Activated CD4-positive, alpha-beta T cell treated with anti-CD3 and anti-CD28 coated beads, Interleukin-2, amount 10 ng/mL, durations not matched to agents 7 days and 5 days (primary cell): ENCODE measurements at regions not wholly inside any gene's neighbourhood (a gene's known extent, or its start where the extent isn't known, plus 50 kb on each side); places are given as distances from the start of the nearest gene placed in this dataset.
A peak's percentile ranks its signal among the peaks of the same experiment; 100 is the strongest.

Experiments used
- CTCF ChIA-PET: fragments of 350-600 bp; sonication (Branson Sonifier 250); formaldehyde crosslinking; loops from one replicate; lab custom pipeline; 2021; ENCODE audit warnings: antibody characterized with exemption; lab: Charles Lee
- POLR2A ChIA-PET: fragments of 350-600 bp; sonication (Branson Sonifier 250); formaldehyde crosslinking; loops from one replicate; lab custom pipeline; 2021; ENCODE audit warnings: antibody characterized with exemption; lab: Charles Lee
- DNase-seq: peaks from one replicate; pipeline ENCODE4 v3.0.0-alpha.2; 2020
- H3K27ac Mint-ChIP-seq: one replicate; pipeline ENCODE4 v1.8.0; 2021; ENCODE audit warnings: mild to moderate bottlenecking, moderate library complexity, mixed read lengths
- H3K27me3 Mint-ChIP-seq: one replicate; pipeline ENCODE4 v1.8.0; 2021; ENCODE audit warnings: mixed read lengths
- H3K36me3 Mint-ChIP-seq: one replicate; pipeline ENCODE4 v1.8.0; 2021; ENCODE audit warnings: low read depth, mixed read lengths
- H3K4me1 Mint-ChIP-seq: one replicate; pipeline ENCODE4 v1.8.0; 2021; ENCODE audit warnings: mixed read lengths
- H3K4me3 Mint-ChIP-seq: one replicate; pipeline ENCODE4 v1.8.0; 2021; ENCODE audit warnings: mild to moderate bottlenecking, moderate library complexity, mixed read lengths
- H3K9me3 Mint-ChIP-seq: one replicate; pipeline ENCODE4 v1.8.0; 2021; ENCODE audit warnings: mixed read lengths

DNA sequence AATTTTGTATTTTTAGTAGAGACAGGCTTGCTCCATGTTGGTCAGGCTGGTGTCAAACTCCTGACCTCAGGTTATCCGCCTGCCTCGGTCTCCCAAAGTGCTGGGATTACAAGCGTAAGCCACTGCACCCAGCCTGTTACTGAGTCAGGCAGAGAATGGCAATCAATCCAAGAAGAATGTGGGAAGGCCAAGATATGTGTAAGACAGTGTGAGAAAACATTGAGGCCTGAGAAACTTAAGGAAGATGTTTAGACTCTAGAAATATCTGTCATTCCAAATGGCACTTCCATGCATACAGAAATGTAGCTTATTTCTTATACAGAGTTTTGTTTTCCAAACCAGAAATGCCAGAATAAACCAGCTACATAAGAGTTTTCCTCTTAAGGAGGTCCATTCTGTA lies 248.5 kb downstream of the ETS1 start:
- POLR2A ChIA-PET: no interaction called here
- H3K27me3 Mint-ChIP-seq: no peaks in the 10 kb centered on the region
- H3K9me3 Mint-ChIP-seq: peaks cover 2% of the 10 kb centered on the region
- H3K36me3 Mint-ChIP-seq: peaks cover 17% of the 10 kb centered on the region
- H3K27ac Mint-ChIP-seq: no peak overlapping the region
- CTCF ChIA-PET: interaction anchor here (0.6 to 14.3 kb wide), 3 partner anchors 16 to 283 kb away, joined by 3 to 132 read pairs (median 3); no protein-coding TSS in a partner anchor
- DNase-seq: no peak
- peaks cover 71% of the 10 kb centered on the region for H3K4me1 Mint-ChIP-seq
- no peak overlapping the region for H3K4me3 Mint-ChIP-seq

DNA sequence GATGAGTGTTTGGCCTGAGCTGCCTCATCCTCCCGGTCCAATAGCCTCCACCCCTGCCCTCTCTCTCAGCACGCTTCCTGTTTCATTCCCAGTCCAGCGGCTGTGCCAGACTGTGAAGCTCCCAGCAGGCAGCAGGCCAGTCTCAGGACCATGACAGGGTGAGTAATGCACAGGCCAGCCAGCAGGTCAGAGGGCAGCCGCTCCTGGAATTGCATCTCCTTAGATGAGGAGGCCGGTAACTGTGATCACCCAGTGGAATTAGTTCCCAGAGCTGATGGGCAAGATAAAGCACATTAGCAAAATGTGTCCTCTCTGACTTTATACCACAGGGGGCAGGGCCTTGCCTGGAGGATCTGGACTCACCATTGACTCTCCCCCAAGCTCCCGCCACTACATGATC lies 251.2 kb downstream of the ETS1 start:
- H3K4me3 Mint-ChIP-seq: no peak overlapping the region
- peaks cover 7% of the 10 kb centered on the region for H3K36me3 Mint-ChIP-seq
- ChIA-PET POLR2A (no interaction called here), CTCF (interaction anchor here (0.9 to 14.3 kb wide), 6 partner anchors 14 to 140 kb away, joined by 3 to 132 read pairs (median 3); no protein-coding TSS in a partner anchor)
- H3K27ac Mint-ChIP-seq: no peak overlapping the region
- H3K9me3 Mint-ChIP-seq: peaks cover 2% of the 10 kb centered on the region
- DNase-seq: no peak
- H3K4me1 Mint-ChIP-seq: peaks cover 59% of the 10 kb centered on the region
- H3K27me3 Mint-ChIP-seq: no peaks in the 10 kb centered on the region

DNA sequence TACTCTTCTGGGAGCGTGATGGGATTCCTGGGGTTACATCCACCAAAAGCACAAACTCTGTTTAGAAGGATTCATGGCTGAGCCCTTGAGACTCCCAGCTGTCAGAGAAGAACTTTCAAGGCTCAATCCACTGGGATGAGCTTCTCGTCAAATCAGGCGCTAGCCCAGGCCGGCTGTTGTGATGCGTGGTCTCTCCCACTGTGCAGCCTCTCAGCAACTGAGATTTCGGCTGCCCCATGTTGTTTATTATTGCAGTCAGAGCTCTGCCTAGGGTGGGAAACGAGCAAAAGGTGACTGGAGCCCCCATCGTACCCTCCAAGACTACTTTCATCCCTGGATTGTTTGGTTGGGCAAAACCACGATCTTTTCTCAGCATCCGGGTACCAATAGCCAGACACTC lies 251.6 kb downstream of the ETS1 start:
- no peak for DNase-seq
- peaks cover 60% of the 10 kb centered on the region for H3K4me1 Mint-ChIP-seq
- POLR2A ChIA-PET: no interaction called here
- no peak overlapping the region for H3K27ac Mint-ChIP-seq
- H3K36me3 Mint-ChIP-seq: peaks cover 6% of the 10 kb centered on the region
- H3K27me3 Mint-ChIP-seq: no peaks in the 10 kb centered on the region
- CTCF ChIA-PET: interaction anchor here (0.9 to 14.3 kb wide), 5 partner anchors 13 to 141 kb away, joined by 3 to 132 read pairs (median 3); no protein-coding TSS in a partner anchor
- H3K4me3 Mint-ChIP-seq: no peak overlapping the region
- H3K9me3 Mint-ChIP-seq: peaks cover 2% of the 10 kb centered on the region

DNA sequence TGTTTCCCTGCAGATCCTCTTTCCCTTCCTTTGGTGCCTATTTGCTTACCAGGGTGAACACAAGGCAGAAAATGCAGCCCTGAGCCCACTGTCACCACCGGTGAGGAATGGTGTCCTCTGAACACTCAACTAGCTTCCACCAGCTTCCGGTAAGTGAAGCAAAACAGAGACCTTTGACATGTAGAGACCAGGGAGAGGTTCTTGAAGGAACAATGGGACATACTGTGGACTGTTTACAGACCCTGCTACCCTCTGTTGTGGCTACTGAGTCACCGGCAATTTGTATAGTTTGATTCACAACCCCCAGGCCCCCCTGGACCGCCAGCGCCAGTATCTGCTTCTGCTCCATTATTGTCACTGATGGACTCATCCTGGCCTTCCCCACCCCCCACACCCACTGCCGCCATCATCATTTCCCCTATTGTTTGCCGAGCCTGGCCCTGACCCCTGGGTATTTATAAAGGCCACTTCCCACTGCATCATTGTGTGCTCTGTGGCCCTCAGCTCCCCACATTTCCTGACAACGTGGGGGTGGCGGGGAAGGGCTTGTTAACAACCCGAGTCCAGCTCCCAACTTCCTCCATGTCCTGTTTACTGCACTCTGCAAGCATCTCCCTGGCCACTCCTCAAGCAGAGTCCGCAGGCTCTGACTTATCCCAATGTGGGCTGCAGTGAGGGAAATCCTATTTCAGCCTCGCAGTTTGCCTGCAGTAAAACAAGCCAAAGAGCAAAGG lies 252.9 kb downstream of the ETS1 start:
- Mint-ChIP-seq H3K36me3 (peaks cover 4% of the 10 kb centered on the region), H3K9me3 (no peaks in the 10 kb centered on the region), H3K27me3 (no peaks in the 10 kb centered on the region), H3K4me1 (peaks cover 60% of the 10 kb centered on the region), H3K4me3 (no peak overlapping the region), H3K27ac (no peak overlapping the region)
- ChIA-PET CTCF (interaction anchor here (1.0 to 14.3 kb wide), 5 partner anchors 12 to 186 kb away, joined by 3 to 132 read pairs (median 3); no protein-coding TSS in a partner anchor), POLR2A (interaction anchor here (0.5 kb wide), 1 partner anchor 166 kb away, joined by 4 read pairs; no protein-coding TSS in a partner anchor)
- DNase-seq: no peak

DNA sequence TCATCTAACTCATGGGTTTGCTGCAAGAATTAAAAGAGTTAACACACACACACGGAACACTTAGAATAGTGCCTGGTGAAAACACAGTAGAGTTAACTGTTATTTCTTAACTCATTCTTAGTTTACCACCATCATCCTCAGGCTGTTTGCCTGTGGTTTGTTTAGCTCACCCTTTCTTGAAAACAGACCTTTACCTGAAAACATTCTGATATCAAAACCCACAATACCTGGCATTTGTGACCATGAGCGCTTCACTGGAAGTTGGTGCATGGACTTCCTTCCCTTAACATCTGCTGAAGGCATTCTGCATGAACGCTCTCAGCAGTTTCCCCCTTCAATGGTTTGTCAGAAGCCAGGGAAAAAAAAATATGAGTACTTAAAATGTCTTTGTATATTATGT lies 256.0 kb downstream of the ETS1 start:
- Mint-ChIP-seq H3K4me3 (no peak overlapping the region), H3K9me3 (no peaks in the 10 kb centered on the region), H3K27ac (peak overlapping the region; percentile 92), H3K36me3 (peaks cover 8% of the 10 kb centered on the region), H3K27me3 (no peaks in the 10 kb centered on the region), H3K4me1 (peaks cover 74% of the 10 kb centered on the region)
- DNase-seq: no peak
- POLR2A ChIA-PET: no interaction called here
- CTCF ChIA-PET: interaction anchor here (1.4 kb wide), 1 partner anchor 11 kb away, joined by 4 read pairs; no protein-coding TSS in a partner anchor

DNA sequence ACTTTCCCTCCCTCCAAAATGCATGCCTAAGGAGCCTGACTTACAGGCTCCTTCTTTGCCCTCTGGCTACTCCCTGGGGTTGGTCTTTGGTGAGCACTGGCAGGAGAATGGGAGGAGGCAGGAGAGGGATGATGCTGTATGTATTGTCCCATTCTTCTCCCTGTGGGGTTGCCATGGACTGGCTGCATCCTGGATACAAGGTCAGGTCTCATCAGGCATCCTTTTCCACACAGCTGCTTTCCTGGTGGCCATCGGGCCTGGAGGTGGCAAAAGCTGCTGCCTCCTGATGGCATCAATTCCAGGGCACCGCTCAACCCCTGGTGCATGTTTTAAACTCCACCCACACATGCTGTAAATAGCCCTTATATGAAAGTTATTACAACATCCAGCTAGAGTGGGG lies 257.2 kb downstream of the ETS1 start:
- ChIA-PET POLR2A (no interaction called here), CTCF (interaction anchor here (1.0 to 1.4 kb wide), 2 partner anchors 12 to 40 kb away, joined by 3 to 4 read pairs; no protein-coding TSS in a partner anchor)
- DNase-seq: no peak
- H3K4me1 Mint-ChIP-seq: peaks cover 79% of the 10 kb centered on the region
- no peaks in the 10 kb centered on the region for H3K9me3 Mint-ChIP-seq
- no peak overlapping the region for H3K4me3 Mint-ChIP-seq
- H3K27ac Mint-ChIP-seq: peak overlapping the region; percentile 92
- no peaks in the 10 kb centered on the region for H3K27me3 Mint-ChIP-seq
- H3K36me3 Mint-ChIP-seq: peaks cover 8% of the 10 kb centered on the region

DNA sequence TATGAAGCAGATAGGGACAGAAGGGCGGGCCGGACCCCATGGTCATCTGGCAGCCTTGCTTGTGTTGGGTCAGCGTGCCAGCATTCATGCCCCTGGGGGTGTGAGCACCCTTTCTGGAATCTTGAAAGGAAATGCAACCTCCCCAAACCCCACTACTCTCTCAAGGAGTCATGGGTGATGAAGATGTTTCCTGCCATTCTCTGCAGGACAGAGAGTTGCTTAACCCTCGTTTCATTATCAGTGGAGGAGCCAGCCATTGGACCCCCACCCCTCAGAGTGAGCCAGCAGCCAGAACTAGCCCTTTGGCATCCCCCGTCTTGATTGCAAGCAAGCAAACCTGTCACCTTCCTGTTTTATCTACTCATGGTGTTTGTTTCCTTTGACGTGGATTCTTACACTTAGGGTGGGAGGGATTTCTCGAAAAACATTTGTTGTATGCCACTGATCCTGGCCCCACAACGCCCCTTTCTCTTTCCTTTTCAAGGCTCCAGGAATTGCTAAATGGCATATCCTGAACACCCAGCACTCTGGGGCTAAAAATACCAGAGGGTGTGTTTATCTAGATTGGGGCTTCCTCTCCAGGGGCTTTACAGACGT lies 258.3 kb downstream of the ETS1 start:
- no peaks in the 10 kb centered on the region for H3K27me3 Mint-ChIP-seq
- ChIA-PET POLR2A (no interaction called here), CTCF (interaction anchor here (13.5 kb wide), 1 partner anchor 11 kb away, joined by 132 read pairs; no protein-coding TSS in a partner anchor)
- peaks cover 84% of the 10 kb centered on the region for H3K4me1 Mint-ChIP-seq
- peak; percentile 42 for DNase-seq
- no peaks in the 10 kb centered on the region for H3K9me3 Mint-ChIP-seq
- peaks cover 8% of the 10 kb centered on the region for H3K36me3 Mint-ChIP-seq
- H3K27ac Mint-ChIP-seq: peak overlapping the region; percentile 92
- H3K4me3 Mint-ChIP-seq: peak overlapping the region; percentile 26

DNA sequence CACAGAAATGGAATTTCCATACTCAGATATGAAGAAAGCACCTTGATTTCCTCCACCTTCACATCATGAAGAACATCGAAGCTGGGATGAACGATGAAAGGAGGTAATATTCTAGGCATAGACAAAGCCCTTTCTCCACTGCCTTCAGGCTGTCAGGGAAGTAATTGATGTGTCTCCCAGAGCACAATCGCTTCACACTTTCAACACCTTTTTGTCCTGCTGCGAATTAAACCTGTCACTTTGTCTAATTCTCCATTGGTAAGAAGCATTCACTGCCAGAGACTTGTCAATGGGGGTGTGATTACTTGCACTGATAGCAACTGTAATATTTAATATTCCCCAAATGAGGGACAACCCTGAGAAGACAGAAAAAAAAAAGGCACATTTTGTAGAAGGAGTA lies 260.1 kb downstream of the ETS1 start:
- POLR2A ChIA-PET: interaction anchor here (0.7 to 1.0 kb wide), 2 partner anchors 33 to 37 kb away, joined by 3 read pairs; no protein-coding TSS in a partner anchor
- H3K4me3 Mint-ChIP-seq: no peak overlapping the region
- peaks cover 8% of the 10 kb centered on the region for H3K36me3 Mint-ChIP-seq
- H3K27ac Mint-ChIP-seq: peak overlapping the region; percentile 98
- no peaks in the 10 kb centered on the region for H3K9me3 Mint-ChIP-seq
- H3K27me3 Mint-ChIP-seq: no peaks in the 10 kb centered on the region
- CTCF ChIA-PET: interaction anchor here (1.3 to 13.5 kb wide), 2 partner anchors 13 to 37 kb away, joined by 6 to 132 read pairs; no protein-coding TSS in a partner anchor
- DNase-seq: no peak
- H3K4me1 Mint-ChIP-seq: peaks cover 92% of the 10 kb centered on the region

DNA sequence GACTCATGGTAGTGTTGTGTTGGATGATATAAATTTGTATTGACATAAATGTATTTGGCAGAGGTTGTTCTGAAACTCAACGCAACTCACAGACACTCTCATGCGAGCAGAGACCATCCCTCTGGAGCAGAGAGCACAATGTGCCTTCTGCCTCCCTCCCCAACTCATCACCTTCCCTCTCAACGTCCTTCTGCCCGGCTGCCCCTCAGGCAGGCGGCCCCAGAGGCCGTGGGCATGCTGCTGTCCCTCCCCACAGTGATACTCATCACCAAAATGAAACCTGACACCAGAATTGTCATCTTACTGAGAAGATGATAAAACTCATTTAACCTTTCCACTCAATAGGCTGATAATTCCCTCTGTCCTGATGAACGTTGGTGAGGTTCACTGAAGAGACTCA lies 260.6 kb downstream of the ETS1 start:
- DNase-seq: no peak
- H3K36me3 Mint-ChIP-seq: peaks cover 8% of the 10 kb centered on the region
- peaks cover 96% of the 10 kb centered on the region for H3K4me1 Mint-ChIP-seq
- H3K27ac Mint-ChIP-seq: peak overlapping the region; percentile 98
- CTCF ChIA-PET: interaction anchor here (0.9 to 13.5 kb wide), 3 partner anchors 13 to 304 kb away, joined by 4 to 132 read pairs (median 125); no protein-coding TSS in a partner anchor
- H3K27me3 Mint-ChIP-seq: no peaks in the 10 kb centered on the region
- H3K4me3 Mint-ChIP-seq: no peak overlapping the region
- POLR2A ChIA-PET: no interaction called here
- H3K9me3 Mint-ChIP-seq: no peaks in the 10 kb centered on the region

DNA sequence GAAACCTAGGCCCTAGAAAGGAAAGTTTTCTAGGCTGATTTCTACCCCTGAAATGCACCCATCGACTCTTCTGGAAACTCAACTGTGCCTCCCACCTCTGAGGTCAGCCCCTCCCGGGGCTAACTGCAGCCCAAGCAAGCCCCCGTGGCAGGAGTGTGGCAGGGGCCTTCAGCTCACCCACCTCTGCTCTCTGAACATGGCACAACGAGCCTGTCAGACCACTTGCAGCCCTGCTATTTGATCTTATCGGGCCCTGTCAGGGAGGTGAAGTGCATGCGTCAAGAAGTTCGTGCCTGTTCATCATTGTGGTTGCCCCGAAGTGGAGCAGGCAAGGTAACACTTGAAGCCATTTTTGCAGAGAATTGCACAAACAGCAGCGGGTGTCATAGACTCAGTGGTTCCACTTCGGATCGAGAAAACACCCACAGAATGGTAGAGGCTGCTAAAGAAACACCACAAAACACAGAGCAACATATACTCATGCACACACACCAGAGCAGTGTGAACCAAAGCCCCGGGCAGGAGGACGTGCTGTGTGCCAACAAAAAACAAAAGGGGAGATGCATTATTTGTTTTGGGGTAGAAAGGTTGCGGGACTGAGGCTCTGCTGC lies 262.7 kb downstream of the ETS1 start:
- H3K4me1 Mint-ChIP-seq: peaks cover 89% of the 10 kb centered on the region
- H3K4me3 Mint-ChIP-seq: peak overlapping the region; percentile 67
- POLR2A ChIA-PET: interaction anchor here (1.6 kb wide), 1 partner anchor 151 kb away, joined by 3 read pairs; no protein-coding TSS in a partner anchor
- peak overlapping the region; percentile 98 for H3K27ac Mint-ChIP-seq
- CTCF ChIA-PET: interaction anchor here (0.8 to 13.5 kb wide), 10 partner anchors 10 to 185 kb away, joined by 3 to 132 read pairs (median 7); no protein-coding TSS in a partner anchor
- H3K27me3 Mint-ChIP-seq: no peaks in the 10 kb centered on the region
- DNase-seq: peak; percentile 88
- H3K36me3 Mint-ChIP-seq: peaks cover 16% of the 10 kb centered on the region
- peaks cover 5% of the 10 kb centered on the region for H3K9me3 Mint-ChIP-seq

DNA sequence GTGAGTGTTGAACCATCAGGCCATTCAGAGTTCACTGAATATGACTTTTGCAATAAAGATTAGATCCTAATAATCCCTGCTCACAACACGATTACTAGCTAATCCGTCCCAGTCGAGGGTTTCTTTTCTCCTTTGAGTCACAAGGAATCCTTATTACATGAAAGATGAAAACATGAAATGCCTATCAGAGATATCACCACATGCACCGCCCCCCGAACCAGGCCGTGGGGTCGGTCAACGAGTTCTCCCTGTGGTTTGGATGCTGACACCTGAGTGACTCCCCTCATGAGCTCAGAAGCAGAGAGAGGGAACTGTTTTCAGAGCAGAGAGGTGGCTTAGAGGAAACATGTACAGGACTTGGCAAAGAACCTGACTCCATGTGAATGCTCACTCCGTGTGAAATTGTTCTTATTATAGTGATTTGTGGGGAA lies 263.3 kb downstream of the ETS1 start:
- H3K4me3 Mint-ChIP-seq: peak overlapping the region; percentile 67
- H3K27me3 Mint-ChIP-seq: no peaks in the 10 kb centered on the region
- CTCF ChIA-PET: interaction anchor here (0.8 to 13.5 kb wide), 15 partner anchors 10 to 192 kb away, joined by 3 to 132 read pairs (median 7); no protein-coding TSS in a partner anchor
- peak overlapping the region; percentile 98 for H3K27ac Mint-ChIP-seq
- H3K4me1 Mint-ChIP-seq: peaks cover 89% of the 10 kb centered on the region
- H3K9me3 Mint-ChIP-seq: peaks cover 5% of the 10 kb centered on the region
- POLR2A ChIA-PET: interaction anchor here (1.6 kb wide), 1 partner anchor 152 kb away, joined by 3 read pairs; no protein-coding TSS in a partner anchor
- DNase-seq: peak; percentile 44
- peaks cover 18% of the 10 kb centered on the region for H3K36me3 Mint-ChIP-seq

DNA sequence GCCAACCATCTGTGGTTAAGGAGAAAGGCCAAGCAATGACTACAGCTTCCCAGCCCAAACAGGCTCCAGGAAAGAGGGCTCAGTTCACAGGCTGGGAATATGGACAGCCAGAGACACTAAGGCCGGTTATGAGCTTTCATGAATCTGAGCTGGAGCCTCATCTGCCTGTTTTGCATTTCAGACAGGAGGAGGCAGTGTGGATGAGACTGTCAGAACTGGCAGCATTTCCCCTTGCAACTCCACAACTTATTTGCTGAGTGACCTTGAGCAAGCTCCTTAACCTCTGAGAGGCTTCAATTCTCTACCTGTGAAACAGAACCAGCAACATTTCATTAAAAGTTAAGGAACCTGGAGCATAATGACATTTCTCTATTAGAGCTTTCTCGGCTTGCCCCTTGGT lies 264.0 kb downstream of the ETS1 start:
- Mint-ChIP-seq H3K27me3 (no peaks in the 10 kb centered on the region), H3K9me3 (peaks cover 5% of the 10 kb centered on the region), H3K27ac (peak overlapping the region; percentile 98), H3K4me3 (no peak overlapping the region), H3K4me1 (peaks cover 89% of the 10 kb centered on the region), H3K36me3 (peaks cover 22% of the 10 kb centered on the region)
- DNase-seq: peak; percentile 65
- ChIA-PET CTCF (interaction anchor here (0.5 to 13.5 kb wide), 23 partner anchors 9 to 382 kb away, joined by 3 to 132 read pairs (median 4); no protein-coding TSS in a partner anchor), POLR2A (interaction anchor here (1.6 kb wide), 1 partner anchor 152 kb away, joined by 3 read pairs; no protein-coding TSS in a partner anchor)
